MM.1S (cell line): ENCODE measurements at regions not wholly inside any gene's neighbourhood (a gene's known extent, or its start where the extent isn't known, plus 50 kb on each side); places are given as distances from the start of the nearest gene placed in this dataset.
"Not testable (repeated sequence)": the region's sequence is repeated elsewhere in the genome, so short reads cannot be mapped to it uniquely, and the experiment has no call there.

Source experiments
- DNase-seq: peaks from one replicate; pipeline ENCODE4 v3.0.0-alpha.2; 2015
- H2AFZ ChIP-seq: fragments of 300-600 bp; sonication (generic); 2 replicates; pipeline ENCODE4 v1.6.0; 2016; ENCODE audit warnings: antibody characterized with exemption, low read length
- H3F3A ChIP-seq: fragments of 300-600 bp; sonication (generic); 2 replicates; pipeline ENCODE4 v1.6.1; 2016; ENCODE audit warnings: mild to moderate bottlenecking, antibody characterized with exemption, low read length, moderate library complexity, mixed read lengths; ENCODE audit not compliant: insufficient read depth
- H3K27ac ChIP-seq: fragments of 300-600 bp; sonication (generic); 2 replicates; pipeline ENCODE4 v1.5.1; 2016; ENCODE audit warnings: mild to moderate bottlenecking, low read length
- H3K27me3 ChIP-seq: fragments of 300-600 bp; sonication (generic); replicated peaks from 2 replicates; pipeline ENCODE4 v1.6.0; 2016; ENCODE audit warnings: low read length; ENCODE audit not compliant: insufficient read depth
- H3K36me3 ChIP-seq: fragments of 300-600 bp; sonication (generic); replicated peaks from 2 replicates; pipeline ENCODE4 v1.6.1; 2016; ENCODE audit warnings: mild to moderate bottlenecking, low read length, mixed read lengths; ENCODE audit not compliant: insufficient read depth
- H3K4me1 ChIP-seq: fragments of 300-600 bp; sonication (generic); 2 replicates; pipeline ENCODE4 v1.6.1; 2016; ENCODE audit warnings: low read length, mixed read lengths
- H3K4me2 ChIP-seq: fragments of 300-600 bp; sonication (generic); 2 replicates; pipeline ENCODE4 v1.6.0; 2016; ENCODE audit warnings: low read depth, low read length
- H3K4me3 ChIP-seq: fragments of 300-600 bp; sonication (generic); 2 replicates; pipeline ENCODE4 v1.5.1; 2016; ENCODE audit warnings: low read length, mixed read lengths
- H3K79me2 ChIP-seq: fragments of 300-600 bp; sonication (generic); 2 replicates; pipeline ENCODE4 v1.6.1; 2016; ENCODE audit warnings: mixed run types, low read length, mixed read lengths
- H3K9ac ChIP-seq: fragments of 300-600 bp; sonication (generic); 2 replicates; pipeline ENCODE4 v1.6.1; 2016; ENCODE audit warnings: low read length, mixed read lengths
- H3K9me2 ChIP-seq: fragments of 300-600 bp; sonication (generic); replicated peaks from 2 replicates; pipeline ENCODE4 v1.6.1; 2016; ENCODE audit warnings: mild to moderate bottlenecking, low read length, mixed read lengths; ENCODE audit not compliant: insufficient read depth
- H3K9me3 ChIP-seq: fragments of 300-600 bp; sonication (generic); replicated peaks from 2 replicates; pipeline ENCODE4 v1.6.1; 2016; ENCODE audit warnings: mild to moderate bottlenecking, low read length, mixed read lengths; ENCODE audit not compliant: insufficient read depth
- H4K20me1 ChIP-seq: fragments of 300-600 bp; sonication (generic); 2 replicates; pipeline ENCODE4 v1.6.1; 2016; ENCODE audit warnings: mild to moderate bottlenecking, low read length, moderate library complexity, mixed read lengths; ENCODE audit not compliant: insufficient read depth

DNA sequence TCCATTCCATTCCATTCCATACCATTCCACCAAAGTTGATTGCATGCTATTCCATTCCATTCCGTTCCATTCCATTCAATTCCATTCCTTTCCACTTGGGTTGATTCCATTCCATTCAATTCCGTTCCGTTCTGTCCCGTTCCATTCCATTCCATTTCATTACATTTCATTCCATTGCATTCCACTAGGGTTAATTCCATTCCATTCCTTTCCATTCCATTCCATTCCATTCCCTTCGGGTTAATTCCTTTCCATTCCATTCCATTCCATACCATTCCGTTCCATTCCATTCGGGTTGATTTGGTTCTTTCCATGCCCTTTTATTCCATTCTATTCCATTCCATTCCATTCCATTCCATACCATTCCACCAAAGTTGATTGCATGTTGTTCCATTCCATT lies 131.9 kb downstream of the CWH43 start:
- not testable (repeated sequence) for H3K36me3 ChIP-seq, H3K9me3 ChIP-seq, H4K20me1 ChIP-seq, H3K4me2 ChIP-seq, DNase-seq, H3F3A ChIP-seq, H3K4me3 ChIP-seq, H3K27ac ChIP-seq, H3K27me3 ChIP-seq, H3K4me1 ChIP-seq, H2AFZ ChIP-seq, H3K79me2 ChIP-seq, H3K9ac ChIP-seq, H3K9me2 ChIP-seq

DNA sequence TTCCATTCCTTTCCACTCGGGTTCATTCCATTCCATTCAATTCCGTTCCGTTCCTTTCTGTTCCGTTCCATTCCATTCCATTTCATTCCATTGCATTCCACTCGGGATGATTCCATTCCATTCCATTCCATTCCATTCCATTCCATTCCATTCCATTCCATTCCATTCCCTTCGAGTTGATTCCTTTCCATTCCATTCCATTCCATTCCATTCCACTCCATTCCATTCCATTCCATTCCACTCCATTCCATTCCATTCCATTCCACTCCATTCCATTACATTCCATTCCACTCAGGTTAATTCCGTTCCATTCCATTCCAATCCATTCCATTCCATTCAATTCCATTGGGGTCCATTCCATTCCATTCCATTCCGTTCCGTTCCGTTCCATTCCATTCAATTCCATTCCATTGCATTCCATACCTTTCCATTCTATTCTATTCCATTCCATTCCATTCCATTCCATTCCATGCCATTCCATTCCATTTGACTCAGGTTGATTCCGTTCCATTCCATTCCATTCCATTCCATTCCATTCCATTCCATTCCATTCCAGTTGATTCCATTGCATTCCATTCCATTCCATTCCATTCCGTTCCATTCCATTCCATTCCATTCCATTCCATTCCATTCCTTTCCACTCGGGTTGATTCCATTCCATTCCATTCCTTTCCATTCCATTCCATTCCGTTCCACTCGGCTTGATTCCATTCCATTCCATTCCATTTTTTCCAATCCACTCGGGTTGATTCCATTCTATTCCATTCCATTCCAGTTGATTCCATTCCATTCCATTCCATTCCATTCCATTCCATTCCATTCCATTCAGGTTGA lies 132.5 kb downstream of the CWH43 start:
- H3K27ac ChIP-seq, H3K36me3 ChIP-seq, H2AFZ ChIP-seq, H3K4me3 ChIP-seq, H3K4me1 ChIP-seq, H3F3A ChIP-seq, H3K79me2 ChIP-seq, H4K20me1 ChIP-seq, H3K9me3 ChIP-seq, DNase-seq, H3K27me3 ChIP-seq, H3K9me2 ChIP-seq, H3K9ac ChIP-seq, H3K4me2 ChIP-seq: not testable (repeated sequence)

DNA sequence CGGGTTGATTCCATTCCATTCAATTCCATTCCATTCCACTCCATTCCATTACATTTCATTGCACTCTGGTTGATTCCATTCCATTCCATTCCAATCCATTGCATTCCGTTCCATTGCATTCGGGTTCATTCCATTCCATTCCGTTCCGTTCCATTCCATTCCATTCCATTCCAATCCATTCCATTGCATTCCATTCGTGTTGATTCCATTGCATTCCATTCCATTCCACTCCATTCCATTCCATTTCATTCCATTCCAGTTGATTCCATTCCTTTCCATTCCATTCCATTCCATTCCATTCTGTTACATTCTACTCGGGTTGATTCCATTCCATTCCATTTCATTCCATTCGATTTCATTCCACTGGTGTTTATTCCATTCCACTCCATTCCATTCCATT lies 133.3 kb downstream of the CWH43 start:
- not testable (repeated sequence) for H3K36me3 ChIP-seq, H3K27ac ChIP-seq, H4K20me1 ChIP-seq, H2AFZ ChIP-seq, H3K9me3 ChIP-seq, DNase-seq, H3K4me2 ChIP-seq, H3K4me3 ChIP-seq, H3F3A ChIP-seq, H3K27me3 ChIP-seq, H3K9ac ChIP-seq, H3K4me1 ChIP-seq, H3K9me2 ChIP-seq, H3K79me2 ChIP-seq

DNA sequence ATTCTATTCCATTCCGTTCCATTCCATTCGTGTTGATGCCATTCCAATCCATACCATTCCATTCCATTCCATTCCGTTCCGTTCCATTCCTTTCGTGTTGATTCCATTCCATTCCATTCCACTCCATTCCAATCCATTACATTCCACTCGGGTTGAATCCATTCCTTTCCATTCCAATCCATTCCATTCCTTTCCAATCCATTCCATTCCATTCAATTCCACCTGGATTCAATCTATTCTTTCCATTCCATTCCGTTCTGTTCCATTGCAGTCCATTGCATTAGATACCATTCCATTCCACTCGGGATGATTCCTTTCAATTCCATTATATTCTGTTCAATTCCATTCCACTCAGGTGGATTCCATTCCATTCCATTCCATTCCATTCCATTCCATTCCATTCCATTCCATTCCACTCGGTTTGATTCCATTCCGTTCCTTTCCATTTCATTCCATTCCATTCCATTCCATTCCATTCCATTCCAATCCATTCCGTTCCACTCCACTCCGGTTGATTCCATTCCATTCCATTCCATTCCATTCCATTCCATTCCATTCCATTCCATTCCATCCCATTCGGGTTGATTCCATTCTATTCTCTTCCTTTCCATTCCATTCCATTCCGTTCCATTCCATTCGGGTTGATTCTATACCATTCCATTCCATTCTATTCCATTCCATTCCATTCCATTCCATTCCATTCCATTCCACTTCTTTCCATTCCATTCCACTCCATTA lies 134.1 kb downstream of the CWH43 start:
- H3K9me2 ChIP-seq, H3K4me2 ChIP-seq, H3K4me1 ChIP-seq, H4K20me1 ChIP-seq, H2AFZ ChIP-seq, H3K27ac ChIP-seq, H3K9ac ChIP-seq, H3K79me2 ChIP-seq, H3K36me3 ChIP-seq, H3K9me3 ChIP-seq, H3K4me3 ChIP-seq, H3F3A ChIP-seq, H3K27me3 ChIP-seq, DNase-seq: not testable (repeated sequence)

DNA sequence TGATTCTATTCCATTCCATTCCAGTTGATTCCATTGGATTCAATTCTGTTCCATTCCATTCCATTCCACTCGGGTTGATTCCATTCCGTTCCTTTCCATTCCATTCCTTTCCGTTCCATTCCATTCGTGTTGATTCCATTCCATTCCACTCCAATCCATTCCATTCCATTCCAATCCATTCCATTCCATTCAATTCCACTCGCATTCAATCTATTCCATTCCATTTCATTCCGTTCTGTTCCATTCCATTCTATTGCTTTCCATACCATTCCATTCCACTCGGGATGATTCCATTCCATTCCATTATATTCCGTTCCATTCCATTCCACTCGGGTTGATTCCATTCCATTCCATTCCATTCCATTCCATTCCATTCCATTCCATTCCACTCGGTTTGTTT lies 134.7 kb downstream of the CWH43 start:
- not testable (repeated sequence) for H3K27me3 ChIP-seq, H3K9ac ChIP-seq, H3K9me2 ChIP-seq, H3F3A ChIP-seq, H3K9me3 ChIP-seq, H3K27ac ChIP-seq, H3K36me3 ChIP-seq, H4K20me1 ChIP-seq, H3K79me2 ChIP-seq, H3K4me1 ChIP-seq, H2AFZ ChIP-seq, H3K4me3 ChIP-seq, H3K4me2 ChIP-seq
- DNase-seq: peak; percentile 9

DNA sequence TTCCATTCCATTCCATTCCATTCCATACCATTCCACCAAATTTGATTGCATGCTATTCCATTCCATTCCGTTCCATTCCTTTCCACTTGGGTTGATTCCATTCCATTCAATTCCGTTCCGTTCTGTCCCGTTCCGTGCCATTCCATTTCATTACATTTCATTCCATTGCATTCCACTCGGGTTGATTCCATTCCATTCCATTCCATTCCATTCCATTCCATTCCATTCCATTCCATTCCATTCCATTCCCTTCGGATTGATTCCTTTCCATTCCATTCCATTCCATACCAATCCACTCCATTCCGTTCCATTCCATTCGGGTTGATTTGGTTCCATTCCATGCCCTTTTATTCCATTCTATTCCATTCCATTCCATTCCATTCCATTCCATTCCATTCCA lies 140.4 kb downstream of the CWH43 start:
- DNase-seq, H3K27ac ChIP-seq, H3K79me2 ChIP-seq, H3K9me3 ChIP-seq, H3K4me1 ChIP-seq, H3K9ac ChIP-seq, H3K27me3 ChIP-seq, H4K20me1 ChIP-seq, H3K9me2 ChIP-seq, H3F3A ChIP-seq, H3K4me3 ChIP-seq, H3K4me2 ChIP-seq, H3K36me3 ChIP-seq, H2AFZ ChIP-seq: not testable (repeated sequence)

DNA sequence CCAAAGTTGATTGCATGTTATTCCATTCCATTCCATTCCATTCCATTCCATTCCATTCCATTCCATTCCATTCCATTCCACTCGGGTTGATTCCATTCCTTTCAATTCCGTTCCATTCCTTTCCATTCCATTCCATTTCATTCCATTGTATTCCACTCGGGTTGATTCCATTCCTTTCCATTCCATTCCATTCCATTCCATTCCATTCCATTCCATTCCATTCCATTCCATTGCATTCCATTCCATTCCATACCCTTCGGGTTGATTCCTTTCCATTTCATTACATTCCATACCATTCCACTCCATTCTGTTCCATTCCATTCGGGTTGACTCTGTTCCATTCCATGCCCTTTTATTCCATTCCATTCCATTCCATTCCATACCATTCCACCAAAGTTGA lies 140.8 kb downstream of the CWH43 start:
- H3K4me3 ChIP-seq, H3K27ac ChIP-seq, H3F3A ChIP-seq, DNase-seq, H3K4me1 ChIP-seq, H3K9me3 ChIP-seq, H2AFZ ChIP-seq, H4K20me1 ChIP-seq, H3K9ac ChIP-seq, H3K27me3 ChIP-seq, H3K4me2 ChIP-seq, H3K9me2 ChIP-seq, H3K79me2 ChIP-seq, H3K36me3 ChIP-seq: not testable (repeated sequence)

DNA sequence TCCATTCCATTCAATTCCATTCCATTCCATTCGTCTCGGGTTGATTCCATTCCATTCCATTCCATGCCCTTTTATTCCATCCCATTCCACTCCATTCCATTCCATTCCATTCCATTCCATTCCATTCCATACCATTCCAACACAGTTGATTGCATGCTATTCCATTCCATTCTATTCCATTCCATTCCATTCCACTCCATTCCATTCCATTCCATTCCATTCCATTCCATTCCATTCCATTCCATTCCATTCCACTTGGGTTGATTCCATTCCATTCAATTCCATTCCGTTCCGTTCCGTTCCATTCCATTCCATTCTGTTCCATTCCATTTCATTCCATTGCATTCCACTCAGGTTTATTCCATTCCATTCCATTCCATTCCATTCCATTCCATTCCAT lies 143.3 kb downstream of the CWH43 start:
- not testable (repeated sequence) for H3K79me2 ChIP-seq, H4K20me1 ChIP-seq, H3K4me1 ChIP-seq, H3F3A ChIP-seq, H3K9ac ChIP-seq, H3K27ac ChIP-seq, H3K4me2 ChIP-seq, H3K4me3 ChIP-seq, H2AFZ ChIP-seq, H3K9me2 ChIP-seq, H3K36me3 ChIP-seq, H3K9me3 ChIP-seq, DNase-seq, H3K27me3 ChIP-seq
